WI38 (cell line): ENCODE measurements at regions not wholly inside any gene's neighbourhood (a gene's known extent, or its start where the extent isn't known, plus 50 kb on each side); places are given as distances from the start of the nearest gene placed in this dataset.

ENCODE experiments used
- H3K4me3 ChIP-seq: 2 replicates; pipeline ENCODE4 v1.5.1; 2011; ENCODE audit warnings: low read depth, mild to moderate bottlenecking, control low read depth, low read length
- CTCF ChIP-seq: IDR thresholded peaks from 2 replicates; pipeline ENCODE4 v1.5.1; 2012; ENCODE audit warnings: low read depth, mild to moderate bottlenecking, control low read depth, low read length

GRCh38 chr3:20701641-20702040, 515.6 kb upstream of the SGO1 start:
- no peak for TF ChIP-seq CTCF
- H3K4me3 ChIP-seq, result no peak overlapping the region

GRCh38 chr3:20700714-20701113, 514.7 kb upstream of the SGO1 start:
- no peak overlapping the region for H3K4me3 ChIP-seq
- TF ChIP-seq CTCF, result no peak

- TF ChIP-seq CTCF, result no peak
- no peak overlapping the region for H3K4me3 ChIP-seq
Observed at GRCh38 chr3:20698896-20699295, 512.9 kb upstream of the SGO1 start.

GRCh38 chr3:20696388-20697150, 510.6 kb upstream of the SGO1 start:
- H3K4me3 ChIP-seq, result no peak overlapping the region
- no peak for TF ChIP-seq CTCF

GRCh38 chr3:20692675-20693074, 506.7 kb upstream of the SGO1 start:
- TF ChIP-seq CTCF, result no peak
- H3K4me3 ChIP-seq, result no peak overlapping the region

GRCh38 chr3:20683910-20684309, 497.9 kb upstream of the SGO1 start:
- no peak overlapping the region for H3K4me3 ChIP-seq
- no peak for TF ChIP-seq CTCF

GRCh38 chr3:20682573-20682972, 496.6 kb upstream of the SGO1 start:
- no peak for TF ChIP-seq CTCF

More at GRCh38 chr3:20682573-20682972, 496.6 kb upstream of the SGO1 start:
- no peak overlapping the region for H3K4me3 ChIP-seq
